ENCODE measurements at regions not wholly inside any gene's neighbourhood (a gene's known extent, or its start where the extent isn't known, plus 50 kb on each side); places are given as distances from the start of the nearest gene placed in this dataset.

DNA sequence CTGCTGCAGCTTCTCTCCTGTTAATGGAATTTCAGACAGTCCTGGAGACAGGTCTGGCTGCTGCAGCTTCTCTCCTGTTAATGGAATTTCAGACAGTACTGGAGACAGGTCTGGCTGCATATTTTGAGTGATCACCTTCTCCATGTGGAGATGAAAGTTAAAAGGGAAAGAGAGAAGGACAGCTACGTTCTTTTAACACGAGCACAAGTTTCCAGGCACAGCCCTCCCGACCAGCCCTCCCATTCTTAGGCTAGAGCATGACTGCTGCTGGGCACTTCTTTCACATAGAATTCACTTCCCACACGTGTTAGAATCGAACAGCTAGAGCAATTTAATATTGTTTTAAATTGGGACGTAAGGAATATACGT lies 133.3 kb upstream of the DMRT1 start:
- no peaks in the 10 kb centered on the region for H3K4me1 ChIP-seq
- no peak for DNase-seq
- intact Hi-C loops (cut with DNase I): no loop called here

DNA sequence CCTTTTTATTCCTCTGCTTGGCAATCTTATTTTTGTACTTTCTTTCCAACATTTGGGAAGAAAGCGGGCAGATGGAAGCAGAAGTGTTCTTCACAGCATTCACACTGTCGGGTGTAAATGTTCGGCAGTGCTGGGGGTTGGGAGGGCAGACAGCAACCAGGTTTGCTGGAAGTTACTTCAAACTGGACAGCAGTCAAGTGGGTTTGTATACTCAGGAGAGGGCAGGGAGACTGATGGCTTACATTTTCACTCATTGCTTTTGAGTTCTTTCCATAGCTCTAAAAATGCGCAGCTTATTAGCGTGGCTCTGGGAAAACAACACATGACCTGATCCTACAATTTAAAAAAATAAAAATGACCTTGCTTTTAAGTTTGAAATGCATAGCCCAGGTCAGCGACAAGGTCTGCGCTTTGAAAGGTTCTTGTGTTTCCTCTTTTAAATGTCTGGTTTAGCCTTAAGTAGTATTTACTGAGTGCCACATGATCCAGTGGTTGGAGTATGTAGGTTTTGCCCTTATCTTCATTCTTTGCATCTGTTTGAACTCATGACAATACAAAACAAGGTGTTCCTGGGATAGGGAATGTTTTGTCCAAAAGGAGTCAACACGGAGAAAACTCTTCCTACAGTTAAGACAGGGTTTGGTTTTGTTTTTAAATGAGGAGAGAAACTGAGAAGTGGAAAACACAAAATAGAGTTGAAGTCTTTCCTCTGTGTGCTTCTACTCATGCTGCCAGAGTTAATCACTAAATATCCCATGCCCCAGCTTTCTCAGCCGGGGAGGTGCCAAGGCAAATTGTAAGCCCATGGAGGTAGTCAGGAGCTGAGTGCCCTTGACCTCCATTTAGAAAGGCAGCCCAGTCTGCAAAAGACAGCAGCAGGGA lies 132.7 kb upstream of the DMRT1 start:
- peak overlapping the region; percentile 13 for H3K27ac ChIP-seq
- peak overlapping the region in 1 of 2 donors; percentile 48 for H3K9ac ChIP-seq (ENCODE audit: low read depth in 2 of 2, low read length in 2 of 2)
- H3K27me3 ChIP-seq: no peaks in the 10 kb centered on the region
- no peaks in the 10 kb centered on the region for H3K9me3 ChIP-seq
- H3K4me3 ChIP-seq: no peak overlapping the region
- DNase-seq: no peak
- TF ChIP-seq, protein P1, sequence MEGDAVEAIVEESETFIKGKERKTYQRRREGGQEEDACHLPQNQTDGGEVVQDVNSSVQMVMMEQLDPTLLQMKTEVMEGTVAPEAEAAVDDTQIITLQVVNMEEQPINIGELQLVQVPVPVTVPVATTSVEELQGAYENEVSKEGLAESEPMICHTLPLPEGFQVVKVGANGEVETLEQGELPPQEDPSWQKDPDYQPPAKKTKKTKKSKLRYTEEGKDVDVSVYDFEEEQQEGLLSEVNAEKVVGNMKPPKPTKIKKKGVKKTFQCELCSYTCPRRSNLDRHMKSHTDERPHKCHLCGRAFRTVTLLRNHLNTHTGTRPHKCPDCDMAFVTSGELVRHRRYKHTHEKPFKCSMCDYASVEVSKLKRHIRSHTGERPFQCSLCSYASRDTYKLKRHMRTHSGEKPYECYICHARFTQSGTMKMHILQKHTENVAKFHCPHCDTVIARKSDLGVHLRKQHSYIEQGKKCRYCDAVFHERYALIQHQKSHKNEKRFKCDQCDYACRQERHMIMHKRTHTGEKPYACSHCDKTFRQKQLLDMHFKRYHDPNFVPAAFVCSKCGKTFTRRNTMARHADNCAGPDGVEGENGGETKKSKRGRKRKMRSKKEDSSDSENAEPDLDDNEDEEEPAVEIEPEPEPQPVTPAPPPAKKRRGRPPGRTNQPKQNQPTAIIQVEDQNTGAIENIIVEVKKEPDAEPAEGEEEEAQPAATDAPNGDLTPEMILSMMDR (IDR thresholded peaks at IDR 0.05): no peak
- H3K4me1 ChIP-seq: no peaks in the 10 kb centered on the region
- H3K36me3 ChIP-seq: no peaks in the 10 kb centered on the region
- intact Hi-C loops (cut with DNase I): no loop called here

More for the DNA sequence above, 133.3 kb upstream of the DMRT1 start:
- no peaks in the 10 kb centered on the region for H3K27me3 ChIP-seq
- no peaks in the 10 kb centered on the region for H3K9me3 ChIP-seq
- H3K27ac ChIP-seq: no peak overlapping the region
- TF ChIP-seq, protein P1 (IDR thresholded peaks at IDR 0.05): no peak
- H3K9ac ChIP-seq (ENCODE audit: low read depth in 2 of 2, low read length in 2 of 2): peak overlapping the region in 1 of 2 donors; percentile 48
- no peak overlapping the region for H3K4me3 ChIP-seq
- no peaks in the 10 kb centered on the region for H3K36me3 ChIP-seq

DNA sequence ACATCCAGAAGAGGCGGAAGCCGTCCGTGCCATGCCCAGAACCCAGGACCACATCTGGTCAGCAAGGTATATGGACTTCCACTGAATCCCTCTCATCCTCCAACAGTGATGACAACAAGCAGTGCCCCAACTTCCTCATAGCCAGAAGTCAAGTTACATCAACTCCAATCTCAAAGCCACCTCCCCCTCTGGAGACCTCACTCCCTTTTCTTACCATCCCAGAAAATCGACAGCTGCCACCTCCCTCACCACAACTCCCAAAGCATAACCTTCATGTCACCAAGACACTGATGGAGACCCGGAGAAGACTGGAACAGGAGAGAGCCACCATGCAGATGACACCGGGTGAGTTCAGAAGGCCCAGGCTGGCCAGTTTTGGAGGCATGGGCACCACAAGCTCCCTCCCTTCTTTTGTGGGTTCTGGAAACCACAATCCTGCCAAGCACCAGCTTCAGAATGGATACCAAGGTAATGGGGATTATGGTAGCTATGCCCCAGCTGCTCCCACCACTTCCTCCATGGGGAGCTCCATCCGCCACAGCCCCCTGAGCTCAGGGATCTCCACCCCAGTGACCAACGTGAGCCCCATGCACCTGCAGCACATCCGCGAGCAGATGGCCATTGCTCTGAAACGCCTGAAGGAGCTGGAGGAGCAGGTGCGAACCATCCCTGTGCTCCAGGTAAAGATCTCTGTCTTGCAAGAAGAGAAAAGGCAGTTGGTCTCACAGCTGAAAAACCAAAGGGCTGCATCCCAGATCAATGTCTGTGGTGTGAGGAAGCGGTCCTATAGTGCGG lies 130.3 kb upstream of the DMRT1 start:
- DNase-seq: no peak
- intact Hi-C loops (cut with DNase I): no loop called here

DNA sequence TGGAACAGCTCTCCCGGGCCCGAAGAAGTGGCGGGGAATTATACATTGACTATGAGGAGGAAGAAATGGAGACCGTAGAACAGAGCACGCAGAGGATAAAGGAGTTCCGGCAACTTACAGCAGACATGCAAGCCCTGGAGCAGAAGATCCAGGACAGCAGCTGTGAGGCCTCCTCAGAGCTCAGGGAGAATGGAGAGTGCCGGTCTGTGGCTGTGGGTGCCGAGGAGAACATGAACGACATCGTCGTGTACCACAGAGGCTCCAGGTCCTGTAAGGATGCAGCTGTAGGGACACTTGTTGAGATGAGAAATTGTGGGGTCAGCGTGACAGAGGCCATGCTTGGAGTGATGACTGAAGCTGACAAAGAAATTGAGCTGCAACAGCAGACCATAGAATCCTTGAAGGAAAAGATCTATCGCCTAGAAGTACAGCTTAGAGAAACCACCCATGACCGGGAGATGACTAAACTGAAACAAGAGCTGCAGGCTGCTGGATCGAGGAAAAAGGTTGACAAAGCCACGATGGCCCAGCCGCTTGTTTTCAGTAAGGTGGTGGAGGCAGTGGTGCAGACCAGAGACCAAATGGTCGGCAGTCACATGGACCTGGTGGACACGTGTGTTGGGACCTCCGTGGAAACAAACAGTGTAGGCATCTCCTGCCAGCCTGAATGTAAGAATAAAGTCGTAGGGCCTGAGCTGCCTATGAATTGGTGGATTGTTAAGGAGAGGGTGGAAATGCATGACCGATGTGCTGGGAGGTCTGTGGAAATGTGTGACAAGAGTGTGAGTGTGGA lies 129.5 kb upstream of the DMRT1 start:
- no peak overlapping the region for H3K4me3 ChIP-seq
- H3K9ac ChIP-seq (ENCODE audit: low read depth in 2 of 2, low read length in 2 of 2): no peak overlapping the region
- no peak overlapping the region for H3K27ac ChIP-seq
- no peaks in the 10 kb centered on the region for H3K4me1 ChIP-seq
- no peaks in the 10 kb centered on the region for H3K9me3 ChIP-seq
- intact Hi-C loops (cut with DNase I): no loop called here
- H3K27me3 ChIP-seq: no peaks in the 10 kb centered on the region
- no peak for DNase-seq
- no peaks in the 10 kb centered on the region for H3K36me3 ChIP-seq
- TF ChIP-seq, protein P1 (IDR thresholded peaks at IDR 0.05): no peak

More for the DNA sequence above, 130.3 kb upstream of the DMRT1 start:
- Histone ChIP-seq H3K9ac (ENCODE audit: low read depth in 2 of 2, low read length in 2 of 2) (no peak overlapping the region), H3K9me3 (no peaks in the 10 kb centered on the region), H3K4me1 (no peaks in the 10 kb centered on the region), H3K36me3 (no peaks in the 10 kb centered on the region), H3K27ac (no peak overlapping the region), H3K4me3 (no peak overlapping the region), H3K27me3 (no peaks in the 10 kb centered on the region)
- TF ChIP-seq, protein P1 (IDR thresholded peaks at IDR 0.05): no peak

DNA sequence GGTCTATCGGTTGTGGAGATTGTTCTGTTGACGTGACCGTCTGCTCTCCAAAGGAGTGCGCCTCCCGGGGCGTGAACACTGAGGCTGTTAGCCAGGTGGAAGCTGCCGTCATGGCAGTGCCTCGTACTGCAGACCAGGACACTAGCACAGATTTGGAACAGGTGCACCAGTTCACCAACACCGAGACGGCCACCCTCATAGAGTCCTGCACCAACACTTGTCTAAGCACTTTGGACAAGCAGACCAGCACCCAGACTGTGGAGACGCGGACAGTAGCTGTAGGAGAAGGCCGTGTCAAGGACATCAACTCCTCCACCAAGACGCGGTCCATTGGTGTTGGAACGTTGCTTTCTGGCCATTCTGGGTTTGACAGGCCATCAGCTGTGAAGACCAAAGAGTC lies 128.9 kb upstream of the DMRT1 start:
- Histone ChIP-seq H3K9me3 (no peaks in the 10 kb centered on the region), H3K27me3 (no peaks in the 10 kb centered on the region), H3K27ac (no peak overlapping the region), H3K36me3 (no peaks in the 10 kb centered on the region), H3K4me3 (no peak overlapping the region), H3K4me1 (no peaks in the 10 kb centered on the region), H3K9ac (ENCODE audit: low read depth in 2 of 2, low read length in 2 of 2) (no peak overlapping the region)
- TF ChIP-seq, protein P1 (IDR thresholded peaks at IDR 0.05): no peak
- no peak for DNase-seq
- intact Hi-C loops (cut with DNase I): no loop called here

Measured in colonic mucosa (tissue), 4 donors.